ENCODE measurements at regions not wholly inside any gene's neighbourhood (a gene's known extent, or its start where the extent isn't known, plus 50 kb on each side); places are given as distances from the start of the nearest gene placed in this dataset.

DNA sequence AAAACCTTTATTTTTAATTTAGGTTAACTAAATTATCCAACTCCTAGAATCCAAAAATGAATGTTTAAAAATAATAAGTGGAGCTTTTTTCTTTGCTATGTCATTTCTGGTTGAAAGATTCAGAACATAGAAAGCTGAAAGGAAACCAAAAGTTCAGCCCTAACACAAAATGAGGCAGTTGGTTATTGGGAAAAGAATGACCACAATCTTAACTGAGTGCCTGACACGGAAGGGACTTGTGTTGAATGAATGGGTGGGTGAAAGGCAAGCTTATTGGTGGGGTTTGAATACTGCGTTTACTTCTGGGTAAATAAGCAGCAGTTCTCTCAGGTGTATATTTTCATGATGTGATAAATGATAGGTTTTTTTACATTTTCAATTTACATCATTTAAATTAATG lies 243.5 kb downstream of the IRX1 start:
- TF ChIP-seq, protein P1, sequence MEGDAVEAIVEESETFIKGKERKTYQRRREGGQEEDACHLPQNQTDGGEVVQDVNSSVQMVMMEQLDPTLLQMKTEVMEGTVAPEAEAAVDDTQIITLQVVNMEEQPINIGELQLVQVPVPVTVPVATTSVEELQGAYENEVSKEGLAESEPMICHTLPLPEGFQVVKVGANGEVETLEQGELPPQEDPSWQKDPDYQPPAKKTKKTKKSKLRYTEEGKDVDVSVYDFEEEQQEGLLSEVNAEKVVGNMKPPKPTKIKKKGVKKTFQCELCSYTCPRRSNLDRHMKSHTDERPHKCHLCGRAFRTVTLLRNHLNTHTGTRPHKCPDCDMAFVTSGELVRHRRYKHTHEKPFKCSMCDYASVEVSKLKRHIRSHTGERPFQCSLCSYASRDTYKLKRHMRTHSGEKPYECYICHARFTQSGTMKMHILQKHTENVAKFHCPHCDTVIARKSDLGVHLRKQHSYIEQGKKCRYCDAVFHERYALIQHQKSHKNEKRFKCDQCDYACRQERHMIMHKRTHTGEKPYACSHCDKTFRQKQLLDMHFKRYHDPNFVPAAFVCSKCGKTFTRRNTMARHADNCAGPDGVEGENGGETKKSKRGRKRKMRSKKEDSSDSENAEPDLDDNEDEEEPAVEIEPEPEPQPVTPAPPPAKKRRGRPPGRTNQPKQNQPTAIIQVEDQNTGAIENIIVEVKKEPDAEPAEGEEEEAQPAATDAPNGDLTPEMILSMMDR (IDR thresholded peaks at IDR 0.05): no peak
- WGBS: 67% methylated on average over 2 of the region's 2 CpGs
- H3K9me3 ChIP-seq: no peaks in the 10 kb centered on the region

DNA sequence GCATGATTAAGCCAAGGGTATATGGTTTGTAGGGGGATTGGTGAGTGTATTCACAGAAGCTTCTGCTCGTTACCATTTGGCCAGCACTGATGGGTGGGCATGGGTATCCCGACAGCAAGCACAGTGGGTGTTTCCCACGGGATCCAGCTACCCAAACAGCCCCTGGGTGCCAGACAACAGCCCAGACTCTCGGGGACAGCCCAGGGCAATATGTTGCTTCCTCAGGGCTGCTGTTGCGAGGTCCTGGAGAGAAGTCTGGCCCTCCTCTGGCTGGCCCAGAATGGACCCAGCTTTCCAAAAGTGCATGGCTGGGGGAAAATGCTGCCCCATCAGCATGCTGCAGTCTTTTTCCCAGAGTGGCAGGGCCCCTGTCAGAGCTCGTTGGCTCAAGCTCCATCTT lies 247.0 kb downstream of the IRX1 start:
- Histone ChIP-seq H3K27me3 (no peaks in the 10 kb centered on the region), H3K27ac (replicated peaks in 1 of 4) (no peak overlapping the region), H3K4me1 (no peaks in the 10 kb centered on the region), H3K36me3 (no peaks in the 10 kb centered on the region), H3K9me3 (no peaks in the 10 kb centered on the region), H3K4me3 (no peak overlapping the region)
- no peak for TF ChIP-seq POLR2AphosphoS5 (IDR thresholded peaks at IDR 0.05)
- TF ChIP-seq POLR2A (IDR thresholded peaks at IDR 0.05; ENCODE audit: low read depth): no peak
- TF ChIP-seq, protein P1 (IDR thresholded peaks at IDR 0.05): no peak
- WGBS: 56% methylated on average over 6 of the region's 6 CpGs
- DNase-seq (ENCODE audit: extremely low spot score): peak; percentile 84
- intact Hi-C loops (cut with DNase I): no loop called here

More for the DNA sequence above, 243.5 kb downstream of the IRX1 start:
- intact Hi-C loops (cut with DNase I): no loop called here
- H3K36me3 ChIP-seq: no peaks in the 10 kb centered on the region
- peak; percentile 21 for DNase-seq (ENCODE audit: extremely low spot score)
- no peak overlapping the region for H3K27ac ChIP-seq (replicated peaks in 1 of 4)
- H3K4me1 ChIP-seq: no peaks in the 10 kb centered on the region
- no peaks in the 10 kb centered on the region for H3K27me3 ChIP-seq
- H3K4me3 ChIP-seq: no peak overlapping the region

DNA sequence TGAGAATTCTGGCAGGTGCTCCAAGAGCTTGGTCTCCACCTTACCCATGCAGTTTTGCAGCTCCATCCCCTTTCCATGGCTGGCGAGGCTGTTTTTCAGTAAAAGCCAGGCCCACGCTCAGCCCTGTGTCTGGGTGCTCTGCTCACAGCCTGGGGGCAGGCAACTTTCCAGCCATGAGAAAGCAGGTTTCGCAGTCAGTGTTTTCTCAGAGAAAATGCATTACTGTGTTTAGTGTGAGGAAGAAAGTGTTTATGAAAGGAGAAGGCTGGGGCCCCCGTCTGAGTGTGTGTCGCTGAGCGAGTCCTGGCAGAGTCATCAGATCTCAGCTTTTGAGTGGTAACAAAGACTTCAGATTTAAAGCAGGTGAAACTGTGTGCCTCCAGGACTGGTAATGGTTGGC lies 248.1 kb downstream of the IRX1 start:
- WGBS: 42% methylated on average over 6 of the region's 6 CpGs
- H3K27me3 ChIP-seq: no peaks in the 10 kb centered on the region
- no peak for TF ChIP-seq EP300 (IDR thresholded peaks at IDR 0.05)
- TF ChIP-seq POLR2AphosphoS5 (IDR thresholded peaks at IDR 0.05): no peak
- TF ChIP-seq POLR2A (IDR thresholded peaks at IDR 0.05; ENCODE audit: low read depth): no peak
- TF ChIP-seq, protein P1 (IDR thresholded peaks at IDR 0.05): no peak
- no peaks in the 10 kb centered on the region for H3K4me1 ChIP-seq
- H3K27ac ChIP-seq (replicated peaks in 1 of 4): no peak overlapping the region
- intact Hi-C loops (cut with DNase I): no loop called here
- H3K36me3 ChIP-seq: no peaks in the 10 kb centered on the region
- H3K4me3 ChIP-seq: no peak overlapping the region
- H3K9me3 ChIP-seq: no peaks in the 10 kb centered on the region
- peak; percentile 64 for DNase-seq (ENCODE audit: extremely low spot score)

DNA sequence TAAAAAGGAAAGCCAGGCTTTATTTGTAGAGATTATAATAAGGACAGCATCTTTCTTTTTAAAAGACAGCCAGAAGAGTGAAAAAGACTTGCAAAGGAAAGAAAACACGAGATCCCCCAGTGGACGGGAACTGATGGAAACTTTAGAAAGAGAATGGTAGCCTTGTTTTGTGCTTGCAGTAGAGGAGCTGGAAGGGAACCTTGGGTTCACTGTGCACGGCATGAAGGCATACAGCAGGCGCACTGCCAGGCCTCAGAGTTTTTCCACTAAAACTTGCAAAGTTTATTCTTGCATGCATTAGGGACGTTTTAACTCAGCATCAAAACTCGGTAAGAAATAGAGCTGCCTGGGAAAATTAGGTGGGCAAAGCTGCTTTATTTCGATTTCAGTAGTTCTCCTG lies 248.6 kb downstream of the IRX1 start:
- Histone ChIP-seq H3K4me1 (no peaks in the 10 kb centered on the region), H3K36me3 (no peaks in the 10 kb centered on the region), H3K9me3 (no peaks in the 10 kb centered on the region), H3K27me3 (no peaks in the 10 kb centered on the region), H3K4me3 (no peak overlapping the region), H3K27ac (replicated peaks in 1 of 4) (no peak overlapping the region)
- 64% methylated on average over 7 of the region's 7 CpGs for WGBS
- intact Hi-C loops (cut with DNase I): no loop called here
- no peak for TF ChIP-seq EP300 (IDR thresholded peaks at IDR 0.05)
- DNase-seq (ENCODE audit: extremely low spot score): peak; percentile 77

DNA sequence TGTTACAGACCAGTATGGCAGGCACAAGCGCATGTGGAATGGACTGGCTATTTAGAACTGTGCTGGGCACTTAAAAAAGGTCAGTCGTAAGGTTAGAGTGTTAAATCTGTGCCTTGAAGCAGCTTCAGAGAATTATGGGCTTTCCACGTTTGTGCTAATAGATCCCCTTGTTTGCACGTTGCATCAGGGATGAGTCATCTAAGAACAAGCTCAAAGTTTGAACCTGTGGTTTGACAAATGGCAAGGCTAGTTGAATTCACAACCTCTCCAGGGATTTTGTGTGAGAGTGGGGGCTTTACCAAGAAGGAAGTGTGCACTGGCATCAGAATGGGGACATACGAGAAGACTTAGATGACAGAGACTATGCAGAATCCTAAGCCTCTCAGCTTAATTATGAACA lies 249.6 kb downstream of the IRX1 start:
- Histone ChIP-seq H3K36me3 (no peaks in the 10 kb centered on the region), H3K9me3 (no peaks in the 10 kb centered on the region), H3K4me3 (no peak overlapping the region), H3K27ac (replicated peaks in 1 of 4) (no peak overlapping the region), H3K4me1 (no peaks in the 10 kb centered on the region), H3K27me3 (no peaks in the 10 kb centered on the region)
- peak; percentile 64 for DNase-seq (ENCODE audit: extremely low spot score)
- 72% methylated on average over 5 of the region's 5 CpGs for WGBS
- TF ChIP-seq, protein P1 (IDR thresholded peaks at IDR 0.05): no peak
- TF ChIP-seq POLR2A (IDR thresholded peaks at IDR 0.05; ENCODE audit: low read depth): no peak
- no peak for TF ChIP-seq EP300 (IDR thresholded peaks at IDR 0.05)
- no peak for TF ChIP-seq POLR2AphosphoS5 (IDR thresholded peaks at IDR 0.05)
- intact Hi-C loops (cut with DNase I): no loop called here
